Putamen (tissue), 1 donor: ENCODE measurements at regions not wholly inside any gene's neighbourhood (a gene's known extent, or its start where the extent isn't known, plus 50 kb on each side); places are given as distances from the start of the nearest gene placed in this dataset.

Experiments
- DNase-seq: peaks from one replicate; pipeline ENCODE4 v3.0.0-alpha.2; 2016; ENCODE audit warnings: low spot score

- DNase-seq: no peak
Observed at GRCh38 chr12:43117226-43117930, 434.6 kb downstream of the ADAMTS20 start.

GRCh38 chr12:43115441-43116160 is 436.4 kb downstream of the ADAMTS20 start:
- DNase-seq: no peak

GRCh38 chr12:43114316-43114715 is 437.7 kb downstream of the ADAMTS20 start:
- DNase-seq: no peak

- no peak for DNase-seq
Observed at GRCh38 chr12:43113616-43114015, 438.4 kb downstream of the ADAMTS20 start.

GRCh38 chr12:43113135-43113534 is 438.9 kb downstream of the ADAMTS20 start:
- DNase-seq: no peak

- DNase-seq: no peak
Observed at GRCh38 chr12:43112101-43112920, 439.7 kb downstream of the ADAMTS20 start.

GRCh38 chr12:43111608-43112007 is 440.4 kb downstream of the ADAMTS20 start:
- DNase-seq: no peak

- DNase-seq: no peak
Observed at GRCh38 chr12:43109631-43110345, 442.2 kb downstream of the ADAMTS20 start.

- DNase-seq: no peak
Observed at GRCh38 chr12:43108656-43109055, 443.3 kb downstream of the ADAMTS20 start.

- DNase-seq: no peak
Observed at GRCh38 chr12:43107026-43107775, 444.8 kb downstream of the ADAMTS20 start.

GRCh38 chr12:43106355-43106754 is 445.6 kb downstream of the ADAMTS20 start:
- DNase-seq: no peak

GRCh38 chr12:43105426-43105981 is 446.5 kb downstream of the ADAMTS20 start:
- no peak for DNase-seq

- no peak for DNase-seq
Observed at GRCh38 chr12:43104494-43104893, 447.5 kb downstream of the ADAMTS20 start.

- DNase-seq: no peak
Observed at GRCh38 chr12:43103866-43104265, 448.1 kb downstream of the ADAMTS20 start.

- no peak for DNase-seq
Observed at GRCh38 chr12:43102546-43103264, 449.3 kb downstream of the ADAMTS20 start.

- DNase-seq: no peak
Observed at GRCh38 chr12:43100231-43100630, 451.8 kb downstream of the ADAMTS20 start.

GRCh38 chr12:43099691-43100163 is 452.3 kb downstream of the ADAMTS20 start:
- DNase-seq: no peak

GRCh38 chr12:43098766-43099550 is 453.0 kb downstream of the ADAMTS20 start:
- no peak for DNase-seq

- no peak for DNase-seq
Observed at GRCh38 chr12:43098071-43098470, 453.9 kb downstream of the ADAMTS20 start.
